Panc1 (cell line): ENCODE measurements at regions not wholly inside any gene's neighbourhood (a gene's known extent, or its start where the extent isn't known, plus 50 kb on each side); places are given as distances from the start of the nearest gene placed in this dataset.

Source experiments
- ATAC-seq: fragments of 200-7000 bp; cut with Tn5 transposase; 2 replicates; pipeline ENCODE4 v1.9.1; 2020; ENCODE audit warnings: mild to moderate bottlenecking, moderate library complexity
- BruUV-seq: library from RNA; stranded (reverse); fragments of 400-500 nt; replicated peaks from 2 replicates; lab custom pipeline; 2021; lab: Mats Ljungman, UMichigan
- CTCF ChIA-PET: fragments of 300-600 bp; sonication (Branson Sonifier 250); formaldehyde crosslinking; loops from one replicate; lab custom pipeline; 2022; ENCODE audit warnings: antibody characterized with exemption; lab: Charles Lee
- POLR2A ChIA-PET: fragments of 300-600 bp; sonication (Branson Sonifier 250); formaldehyde crosslinking; loops from one replicate; lab custom pipeline; 2022; ENCODE audit warnings: antibody characterized with exemption; lab: Charles Lee
- DNase-seq: peaks from one replicate; pipeline ENCODE4 v3.0.0-alpha.2; 2010; ENCODE audit warnings: low read depth, low spot score
- H3K27ac ChIP-seq: 2 replicates; pipeline ENCODE4 v1.5.1; 2011; ENCODE audit warnings: mild to moderate bottlenecking, low read length, inconsistent platforms
- H3K27me3 ChIP-seq: fragments of 200-500 bp; sonication (Bioruptor generic); 2 replicates; pipeline ENCODE4 v1.6.0; 2014; ENCODE audit warnings: low read length, inconsistent platforms; ENCODE audit not compliant: control insufficient read depth, insufficient read depth
- H3K36me3 ChIP-seq: fragments of 200-500 bp; sonication (Bioruptor generic); 2 replicates; pipeline ENCODE4 v1.5.1; 2014; ENCODE audit warnings: inconsistent platforms, mild to moderate bottlenecking, low read length, moderate library complexity; ENCODE audit not compliant: control insufficient read depth, insufficient read depth
- H3K4me1 ChIP-seq: 2 replicates; pipeline ENCODE4 v1.5.1; 2011; ENCODE audit warnings: inconsistent platforms, mild to moderate bottlenecking, low read length, moderate library complexity; ENCODE audit not compliant: control insufficient read depth, insufficient read depth
- H3K4me3 ChIP-seq, 2 experiments: 2 replicates each; pipeline ENCODE4 v1.5.1; 2011 to 2012; ENCODE audit warnings: low read depth in 2 of 2, low read length in 2 of 2, mild to moderate bottlenecking in 2 of 2, inconsistent platforms in 1 of 2, moderate library complexity in 1 of 2
- H3K9me3 ChIP-seq: fragments of 200-500 bp; sonication (Bioruptor generic); 2 replicates; pipeline ENCODE4 v1.5.1; 2014; ENCODE audit warnings: low read depth, mild to moderate bottlenecking, inconsistent platforms, low read length, moderate library complexity; ENCODE audit not compliant: control insufficient read depth, insufficient read depth
- POLR2AphosphoS5 ChIP-seq: IDR thresholded peaks from 2 replicates; pipeline ENCODE4 v1.6.1; 2012; ENCODE audit warnings: mild to moderate bottlenecking, low read depth, low read length, moderate library complexity
- SIN3A ChIP-seq: IDR thresholded peaks from 2 replicates; pipeline ENCODE4 v1.6.1; 2012; ENCODE audit warnings: low read depth, mild to moderate bottlenecking, low read length, moderate library complexity, borderline replicate concordance; ENCODE audit not compliant: insufficient read depth
- TCF7L2 ChIP-seq: IDR thresholded peaks from 2 replicates; pipeline ENCODE4 v1.6.1; 2011; ENCODE audit warnings: mild to moderate bottlenecking, low read depth, low read length, inconsistent platforms
- in situ Hi-C: cut with HindIII; loops from 2 replicates; pipeline ENCODE4 v1.10.0; 2016; ENCODE audit warnings: low sequenced_read_pairs, low pct_unique_long_range_greater_than_20kb
- intact Hi-C: fragments of 100-400 bp; cut with micrococcal nuclease; formaldehyde crosslinking; loops from one replicate; pipeline ENCODE4 v1.10.0; 2022; ENCODE audit not compliant: unreplicated experiment
- TF ChIP-seq, protein P1 (sequence below), 2 experiments: IDR thresholded peaks; 2 replicates each; pipeline ENCODE4 v1.6.1; 2011 to 2012; ENCODE audit warnings: low read depth in 2 of 2, control low read depth in 1 of 2, low read length in 1 of 2, mild to moderate bottlenecking in 1 of 2, moderate library complexity in 1 of 2; ENCODE audit not compliant: insufficient read depth in 1 of 2
- TF ChIP-seq, protein P2 (sequence below): fragments of 450-650 bp; IDR thresholded peaks from 2 replicates; pipeline ENCODE4 v1.5.1; 2017; ENCODE audit warnings: mild to moderate bottlenecking

DNA sequence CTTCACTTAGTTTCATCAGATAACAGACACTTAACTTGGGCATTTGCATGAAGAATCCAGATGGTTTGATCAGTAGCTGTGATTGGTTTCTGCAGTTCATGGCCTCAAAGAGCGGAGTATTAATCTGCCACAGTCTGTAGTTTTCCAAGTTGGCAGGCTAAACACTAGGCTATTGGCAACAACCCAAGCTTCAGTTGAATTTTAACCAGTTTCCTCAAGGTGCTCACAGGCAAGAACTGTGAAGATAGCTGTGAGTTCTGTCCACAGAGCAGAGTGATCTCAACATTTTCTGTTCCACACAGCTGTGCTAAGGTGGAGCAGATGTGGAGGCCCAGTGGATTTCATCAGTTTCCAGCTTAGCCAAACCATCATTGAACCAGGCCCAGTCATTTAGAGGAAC is 469.5 kb upstream of the LINC00305 start:
- H3K27ac ChIP-seq: no peak overlapping the region
- DNase-seq (no peak), ATAC-seq (no peak)
- TF ChIP-seq SIN3A: no peak
- TF ChIP-seq POLR2AphosphoS5: no peak
- no peak for TF ChIP-seq TCF7L2
- TF ChIP-seq, protein P1, sequence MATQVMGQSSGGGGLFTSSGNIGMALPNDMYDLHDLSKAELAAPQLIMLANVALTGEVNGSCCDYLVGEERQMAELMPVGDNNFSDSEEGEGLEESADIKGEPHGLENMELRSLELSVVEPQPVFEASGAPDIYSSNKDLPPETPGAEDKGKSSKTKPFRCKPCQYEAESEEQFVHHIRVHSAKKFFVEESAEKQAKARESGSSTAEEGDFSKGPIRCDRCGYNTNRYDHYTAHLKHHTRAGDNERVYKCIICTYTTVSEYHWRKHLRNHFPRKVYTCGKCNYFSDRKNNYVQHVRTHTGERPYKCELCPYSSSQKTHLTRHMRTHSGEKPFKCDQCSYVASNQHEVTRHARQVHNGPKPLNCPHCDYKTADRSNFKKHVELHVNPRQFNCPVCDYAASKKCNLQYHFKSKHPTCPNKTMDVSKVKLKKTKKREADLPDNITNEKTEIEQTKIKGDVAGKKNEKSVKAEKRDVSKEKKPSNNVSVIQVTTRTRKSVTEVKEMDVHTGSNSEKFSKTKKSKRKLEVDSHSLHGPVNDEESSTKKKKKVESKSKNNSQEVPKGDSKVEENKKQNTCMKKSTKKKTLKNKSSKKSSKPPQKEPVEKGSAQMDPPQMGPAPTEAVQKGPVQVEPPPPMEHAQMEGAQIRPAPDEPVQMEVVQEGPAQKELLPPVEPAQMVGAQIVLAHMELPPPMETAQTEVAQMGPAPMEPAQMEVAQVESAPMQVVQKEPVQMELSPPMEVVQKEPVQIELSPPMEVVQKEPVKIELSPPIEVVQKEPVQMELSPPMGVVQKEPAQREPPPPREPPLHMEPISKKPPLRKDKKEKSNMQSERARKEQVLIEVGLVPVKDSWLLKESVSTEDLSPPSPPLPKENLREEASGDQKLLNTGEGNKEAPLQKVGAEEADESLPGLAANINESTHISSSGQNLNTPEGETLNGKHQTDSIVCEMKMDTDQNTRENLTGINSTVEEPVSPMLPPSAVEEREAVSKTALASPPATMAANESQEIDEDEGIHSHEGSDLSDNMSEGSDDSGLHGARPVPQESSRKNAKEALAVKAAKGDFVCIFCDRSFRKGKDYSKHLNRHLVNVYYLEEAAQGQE (IDR thresholded peaks at IDR 0.05; ENCODE audit: insufficient read depth in 1 of 2, low read depth in 2 of 2, low read length in 1 of 2): no peak
- TF ChIP-seq, protein P2, sequence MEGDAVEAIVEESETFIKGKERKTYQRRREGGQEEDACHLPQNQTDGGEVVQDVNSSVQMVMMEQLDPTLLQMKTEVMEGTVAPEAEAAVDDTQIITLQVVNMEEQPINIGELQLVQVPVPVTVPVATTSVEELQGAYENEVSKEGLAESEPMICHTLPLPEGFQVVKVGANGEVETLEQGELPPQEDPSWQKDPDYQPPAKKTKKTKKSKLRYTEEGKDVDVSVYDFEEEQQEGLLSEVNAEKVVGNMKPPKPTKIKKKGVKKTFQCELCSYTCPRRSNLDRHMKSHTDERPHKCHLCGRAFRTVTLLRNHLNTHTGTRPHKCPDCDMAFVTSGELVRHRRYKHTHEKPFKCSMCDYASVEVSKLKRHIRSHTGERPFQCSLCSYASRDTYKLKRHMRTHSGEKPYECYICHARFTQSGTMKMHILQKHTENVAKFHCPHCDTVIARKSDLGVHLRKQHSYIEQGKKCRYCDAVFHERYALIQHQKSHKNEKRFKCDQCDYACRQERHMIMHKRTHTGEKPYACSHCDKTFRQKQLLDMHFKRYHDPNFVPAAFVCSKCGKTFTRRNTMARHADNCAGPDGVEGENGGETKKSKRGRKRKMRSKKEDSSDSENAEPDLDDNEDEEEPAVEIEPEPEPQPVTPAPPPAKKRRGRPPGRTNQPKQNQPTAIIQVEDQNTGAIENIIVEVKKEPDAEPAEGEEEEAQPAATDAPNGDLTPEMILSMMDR: no peak
- ChIA-PET CTCF (no interaction called here), POLR2A (no interaction called here)
- H3K9me3 ChIP-seq: no peaks in the 10 kb centered on the region
- BruUV-seq: no TSS peak
- no peaks in the 10 kb centered on the region for H3K36me3 ChIP-seq
- in situ Hi-C loops: no loop called here
- H3K27me3 ChIP-seq: no peaks in the 10 kb centered on the region
- H3K4me1 ChIP-seq: no peaks in the 10 kb centered on the region
- H3K4me3 ChIP-seq: no peak overlapping the region
- intact Hi-C loops: no loop called here

DNA sequence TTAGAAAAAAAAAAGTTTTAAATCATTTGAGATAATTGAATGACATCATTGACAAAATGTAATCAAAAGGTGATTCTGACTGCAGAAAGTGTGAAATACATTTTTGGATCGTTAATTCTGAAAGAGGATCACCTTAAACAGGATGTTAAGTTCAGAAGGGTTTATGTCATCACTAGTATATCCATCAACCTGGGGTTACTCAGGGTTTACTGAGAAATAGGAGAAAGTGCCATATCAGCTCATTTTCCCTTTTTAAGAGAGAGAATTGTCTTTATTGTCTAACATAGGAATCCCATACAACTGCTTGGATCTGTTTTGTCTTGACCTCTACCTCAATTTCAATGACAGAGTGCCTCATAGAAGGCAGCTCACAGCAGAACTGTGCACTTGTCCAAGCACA is 466.1 kb upstream of the LINC00305 start:
- BruUV-seq: no TSS peak
- DNase-seq (no peak), ATAC-seq (no peak)
- intact Hi-C loops: no loop called here
- H3K4me1 ChIP-seq: no peaks in the 10 kb centered on the region
- no peaks in the 10 kb centered on the region for H3K27me3 ChIP-seq
- no peaks in the 10 kb centered on the region for H3K36me3 ChIP-seq
- TF ChIP-seq TCF7L2 (no peak), POLR2AphosphoS5 (no peak), SIN3A (no peak)
- TF ChIP-seq, protein P2: no peak
- TF ChIP-seq, protein P1 (IDR thresholded peaks at IDR 0.05; ENCODE audit: insufficient read depth in 1 of 2, low read depth in 2 of 2, low read length in 1 of 2): no peak
- H3K4me3 ChIP-seq: no peak overlapping the region
- POLR2A ChIA-PET: no interaction called here
- H3K9me3 ChIP-seq: no peaks in the 10 kb centered on the region
- CTCF ChIA-PET: no interaction called here
- in situ Hi-C loops: no loop called here
- no peak overlapping the region for H3K27ac ChIP-seq
